ENCODE measurements at regions not wholly inside any gene's neighbourhood (a gene's known extent, or its start where the extent isn't known, plus 50 kb on each side); places are given as distances from the start of the nearest gene placed in this dataset.
"Not testable (repeated sequence)": the region's sequence is repeated elsewhere in the genome, so short reads cannot be mapped to it uniquely, and the experiment has no call there.

- DNase-seq (ENCODE audit: low spot score): not testable (repeated sequence)
These were observed 234.4 kb upstream of the EDNRA start for GRCh38 chr4:147246528-147246927.

GRCh38 chr4:147247579-147247978 is 233.3 kb upstream of the EDNRA start:
- no peak for DNase-seq (ENCODE audit: low spot score)

- no peak for DNase-seq (ENCODE audit: low spot score)
These were observed 230.8 kb upstream of the EDNRA start for GRCh38 chr4:147250062-147250461.

- DNase-seq (ENCODE audit: low spot score): not testable (repeated sequence)
These were observed 225.6 kb upstream of the EDNRA start for GRCh38 chr4:147255268-147255667.

GRCh38 chr4:147259271-147259670 is 221.6 kb upstream of the EDNRA start:
- not testable (repeated sequence) for DNase-seq (ENCODE audit: low spot score)

- DNase-seq (ENCODE audit: low spot score): no peak
These were observed 196.6 kb upstream of the EDNRA start for GRCh38 chr4:147284256-147284835.

- no peak for DNase-seq (ENCODE audit: low spot score)
These were observed 196.0 kb upstream of the EDNRA start for GRCh38 chr4:147284935-147285334.

- no peak for DNase-seq (ENCODE audit: low spot score)
These were observed 195.1 kb upstream of the EDNRA start for GRCh38 chr4:147285751-147286150.

GRCh38 chr4:147286846-147287587 is 193.9 kb upstream of the EDNRA start:
- no peak for DNase-seq (ENCODE audit: low spot score)

- DNase-seq (ENCODE audit: low spot score): no peak
These were observed 193.4 kb upstream of the EDNRA start for GRCh38 chr4:147287588-147287890.

- DNase-seq (ENCODE audit: low spot score): no peak
These were observed 192.4 kb upstream of the EDNRA start for GRCh38 chr4:147288512-147288911.

GRCh38 chr4:147289181-147289580 is 191.7 kb upstream of the EDNRA start:
- DNase-seq (ENCODE audit: low spot score): no peak

GRCh38 chr4:147292604-147293313 is 188.1 kb upstream of the EDNRA start:
- DNase-seq (ENCODE audit: low spot score): not testable (repeated sequence)

GRCh38 chr4:147293314-147293677 is 187.6 kb upstream of the EDNRA start:
- not testable (repeated sequence) for DNase-seq (ENCODE audit: low spot score)

GRCh38 chr4:147299205-147299604 is 181.7 kb upstream of the EDNRA start:
- no peak for DNase-seq (ENCODE audit: low spot score)

- DNase-seq (ENCODE audit: low spot score): no peak
These were observed 177.6 kb upstream of the EDNRA start for GRCh38 chr4:147303174-147303872.

- no peak for DNase-seq (ENCODE audit: low spot score)
These were observed 177.0 kb upstream of the EDNRA start for GRCh38 chr4:147303873-147304229.

- no peak for DNase-seq (ENCODE audit: low spot score)
These were observed 172.8 kb upstream of the EDNRA start for GRCh38 chr4:147307896-147308674.

GRCh38 chr4:147309434-147309833 is 171.5 kb upstream of the EDNRA start:
- no peak for DNase-seq (ENCODE audit: low spot score)

- no peak for DNase-seq (ENCODE audit: low spot score)
These were observed 170.6 kb upstream of the EDNRA start for GRCh38 chr4:147310312-147310711.

GRCh38 chr4:147311956-147312355 is 168.9 kb upstream of the EDNRA start:
- DNase-seq (ENCODE audit: low spot score): no peak

- no peak for DNase-seq (ENCODE audit: low spot score)
These were observed 168.4 kb upstream of the EDNRA start for GRCh38 chr4:147312376-147313046.
